NCI-H460 (cell line): ENCODE measurements at regions not wholly inside any gene's neighbourhood (a gene's known extent, or its start where the extent isn't known, plus 50 kb on each side); places are given as distances from the start of the nearest gene placed in this dataset.

Experiments used
- DNase-seq: peaks from one replicate; pipeline ENCODE4 v3.0.0-alpha.2; 2016; ENCODE audit warnings: low read depth; ENCODE audit errors: extremely low read depth

DNA sequence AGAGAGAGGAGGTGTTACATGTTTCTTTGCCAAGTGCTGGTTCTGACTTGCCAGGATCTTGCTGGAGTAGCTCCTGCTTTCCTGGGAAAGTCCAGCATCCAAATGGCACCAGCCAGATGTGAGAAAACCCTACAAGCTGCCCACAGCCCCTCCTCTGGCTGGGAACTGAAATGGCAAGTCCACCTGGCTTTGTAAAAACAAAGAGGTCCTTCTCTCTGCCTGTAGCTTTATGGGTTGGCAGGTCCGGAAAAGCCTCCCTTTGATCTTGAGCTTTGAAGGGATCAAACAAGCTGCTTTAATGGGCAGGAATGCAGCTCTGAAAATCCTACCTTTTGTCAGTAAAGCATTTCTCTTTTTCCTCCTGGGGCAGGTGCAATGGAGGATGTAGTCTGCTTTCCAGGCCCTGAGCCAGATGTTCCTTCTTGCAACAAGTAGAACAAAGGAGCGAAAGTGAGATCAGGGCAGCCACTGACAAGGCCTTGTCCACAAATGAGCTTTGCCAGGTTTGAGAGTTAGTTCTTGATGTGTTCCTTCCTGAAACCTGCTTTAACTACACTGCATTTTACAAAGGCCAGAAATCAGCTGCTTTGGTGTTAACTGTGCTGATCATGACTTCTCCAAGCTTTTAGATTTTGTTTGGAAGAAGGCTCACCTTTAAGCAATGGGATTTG, 456.7 kb downstream of the ZNF608 start:
- DNase-seq = no peak

DNA sequence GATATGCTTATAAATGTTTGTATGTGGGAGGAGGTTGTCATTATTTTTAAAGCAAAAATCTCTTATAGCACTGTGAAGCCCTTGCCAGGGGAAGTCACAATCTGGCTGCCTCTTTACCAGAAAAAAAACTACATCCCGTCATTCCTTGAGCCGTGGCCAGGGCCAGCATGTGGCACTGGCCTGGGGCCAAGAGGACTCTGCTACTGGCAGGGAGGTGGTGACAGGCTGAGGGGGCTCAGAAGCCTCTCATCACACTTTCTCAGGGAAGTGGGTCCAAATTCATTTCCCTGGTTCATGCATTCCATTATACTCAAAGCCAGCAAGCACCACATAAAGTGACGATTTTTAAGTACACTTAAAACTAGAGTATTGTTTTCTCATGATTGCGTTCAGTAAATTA, 457.3 kb downstream of the ZNF608 start:
- DNase-seq = no peak

- no peak for DNase-seq
Observed at GRCh38 chr5:124287813-124288212, 458.6 kb downstream of the ZNF608 start.

DNA sequence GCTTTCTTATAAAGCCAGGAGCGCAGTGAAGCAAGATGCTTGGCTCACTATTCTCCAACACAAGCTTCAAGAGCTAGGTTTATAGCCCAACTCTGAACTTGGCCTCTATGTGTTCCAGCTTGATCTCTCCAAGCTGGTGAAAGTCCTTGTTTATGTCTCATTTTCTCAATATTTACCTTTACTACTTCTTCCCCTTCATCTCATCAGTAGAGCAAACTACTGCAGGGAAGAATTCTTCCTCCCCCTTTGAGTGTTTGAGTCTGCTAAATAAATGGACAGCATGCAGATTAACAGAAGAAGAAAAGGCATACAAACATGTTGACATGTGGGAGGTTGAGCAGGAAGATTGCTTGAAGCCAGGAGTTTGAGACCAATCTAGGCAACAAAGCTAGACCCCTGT, 460.7 kb downstream of the ZNF608 start:
- DNase-seq = no peak

DNA sequence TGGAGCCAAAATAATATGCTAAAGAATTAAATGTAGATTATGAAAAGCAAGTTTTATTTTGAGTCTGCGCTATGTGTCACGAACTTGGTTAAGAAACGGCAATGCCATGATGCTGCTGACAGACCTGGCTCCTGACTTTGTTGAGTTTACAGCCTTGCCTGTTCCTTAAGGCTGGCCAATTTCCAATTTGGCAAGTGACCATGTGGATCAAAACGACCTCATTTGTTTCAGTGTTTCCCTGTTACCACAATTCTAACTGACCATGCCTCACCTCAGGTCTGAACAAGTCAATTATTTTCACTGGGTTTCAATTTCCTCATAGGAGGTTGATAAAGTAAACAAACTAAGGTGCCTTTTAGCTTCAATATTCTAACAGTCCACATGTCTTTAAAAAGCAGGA, 461.4 kb downstream of the ZNF608 start:
- no peak for DNase-seq

GRCh38 chr5:124283031-124283430, 463.4 kb downstream of the ZNF608 start:
- no peak for DNase-seq

DNA sequence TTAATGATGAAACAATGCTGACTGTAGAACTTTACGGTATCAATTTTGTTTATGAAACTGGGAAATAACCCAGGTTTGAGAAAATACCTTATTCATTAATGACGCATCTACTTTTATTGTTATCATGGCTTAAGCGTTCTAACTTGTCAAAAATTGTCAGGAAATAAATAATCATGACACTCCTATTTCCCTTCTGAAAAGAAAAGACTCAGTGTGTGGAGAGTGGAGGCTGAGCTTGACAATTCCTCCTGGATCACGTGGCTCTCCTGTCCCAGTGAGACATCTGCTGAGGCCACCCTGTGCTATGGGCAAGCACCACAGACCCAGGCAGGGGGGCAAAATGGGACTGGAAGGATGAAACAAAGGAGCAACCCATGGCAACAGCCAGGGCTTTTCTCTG, 466.4 kb downstream of the ZNF608 start:
- no peak for DNase-seq

- DNase-seq = no peak
Observed at GRCh38 chr5:124279146-124279876, 467.1 kb downstream of the ZNF608 start.

- no peak for DNase-seq
Observed at GRCh38 chr5:124278636-124279035, 467.8 kb downstream of the ZNF608 start.

DNA sequence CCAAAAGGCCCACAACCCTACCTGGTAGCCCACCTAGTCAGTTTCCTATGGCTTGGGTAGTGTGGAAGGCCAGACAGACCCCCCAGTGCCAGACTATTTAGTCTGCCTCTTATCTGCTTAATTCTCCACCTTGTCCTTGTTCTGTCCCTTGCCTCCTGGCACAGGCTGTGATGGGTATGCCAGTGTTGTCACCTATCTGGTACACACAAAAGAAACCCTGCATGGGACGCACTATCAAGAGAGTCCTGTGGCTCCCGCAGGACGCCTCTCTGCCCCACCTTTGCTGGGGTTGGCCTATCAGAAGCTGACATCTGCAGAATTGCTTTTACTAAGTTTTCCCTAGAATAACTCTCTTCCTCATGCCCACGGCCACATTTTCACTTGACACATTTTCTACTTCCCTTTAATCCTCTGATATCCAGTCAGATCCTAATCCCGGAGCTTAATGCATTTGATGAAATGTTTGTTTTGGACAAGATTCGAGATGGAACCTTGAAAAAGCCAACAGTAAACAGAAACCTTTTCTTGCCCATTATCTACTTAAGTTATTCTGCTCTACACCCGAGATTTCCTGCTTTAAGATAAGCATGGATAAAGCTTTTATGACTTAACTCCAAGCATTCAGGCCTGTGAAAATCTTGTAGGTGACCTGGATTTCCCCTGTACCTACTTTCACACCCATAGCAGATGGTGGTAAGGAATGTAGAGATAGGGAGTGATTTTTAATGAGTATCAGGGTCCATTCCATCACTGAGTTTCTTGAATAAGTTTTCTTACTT, 468.5 kb downstream of the ZNF608 start:
- DNase-seq = no peak

GRCh38 chr5:124276166-124276565, 470.3 kb downstream of the ZNF608 start:
- no peak for DNase-seq

DNA sequence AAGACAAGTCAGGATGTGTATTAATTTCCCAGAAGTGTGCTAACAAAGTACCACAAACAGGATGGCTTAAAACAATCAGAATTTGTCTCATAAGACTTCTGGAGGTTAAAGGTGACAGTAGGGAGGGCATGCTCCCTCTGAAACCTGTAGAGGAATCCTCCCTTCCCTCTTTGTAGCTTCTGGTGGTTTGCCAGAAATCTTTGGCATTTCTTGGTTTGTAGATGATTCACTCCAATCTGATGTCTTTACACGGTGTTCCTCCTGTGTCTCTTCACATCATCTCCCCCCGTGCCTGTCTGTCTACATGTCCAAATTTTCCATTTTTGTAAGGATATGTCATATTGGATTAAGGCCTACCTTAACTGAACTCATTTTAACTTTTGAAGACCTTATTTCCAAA, 471.5 kb downstream of the ZNF608 start:
- no peak for DNase-seq

DNA sequence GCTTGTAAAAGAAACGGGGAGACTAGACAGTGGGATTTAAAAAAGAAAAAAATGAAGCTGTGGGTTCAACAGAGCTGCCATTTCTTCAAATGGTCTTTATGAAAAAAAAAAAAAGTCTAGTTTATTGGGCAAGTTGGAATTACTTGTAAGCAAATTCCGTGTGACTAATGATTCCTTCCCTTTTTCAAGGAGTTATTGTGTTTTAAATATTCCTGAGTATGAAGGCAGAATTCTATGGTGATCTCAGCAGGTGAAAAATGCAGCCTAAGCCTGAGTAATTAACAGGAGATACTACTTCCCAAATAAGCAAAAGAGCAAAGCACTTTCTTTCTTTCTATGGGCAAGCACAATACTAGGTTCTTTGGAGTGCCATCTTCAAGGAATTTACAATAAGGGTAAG, 481.9 kb downstream of the ZNF608 start:
- DNase-seq = no peak

GRCh38 chr5:124263680-124264491, 482.6 kb downstream of the ZNF608 start:
- no peak for DNase-seq

- no peak for DNase-seq
Observed at GRCh38 chr5:124262991-124263571, 483.4 kb downstream of the ZNF608 start.

DNA sequence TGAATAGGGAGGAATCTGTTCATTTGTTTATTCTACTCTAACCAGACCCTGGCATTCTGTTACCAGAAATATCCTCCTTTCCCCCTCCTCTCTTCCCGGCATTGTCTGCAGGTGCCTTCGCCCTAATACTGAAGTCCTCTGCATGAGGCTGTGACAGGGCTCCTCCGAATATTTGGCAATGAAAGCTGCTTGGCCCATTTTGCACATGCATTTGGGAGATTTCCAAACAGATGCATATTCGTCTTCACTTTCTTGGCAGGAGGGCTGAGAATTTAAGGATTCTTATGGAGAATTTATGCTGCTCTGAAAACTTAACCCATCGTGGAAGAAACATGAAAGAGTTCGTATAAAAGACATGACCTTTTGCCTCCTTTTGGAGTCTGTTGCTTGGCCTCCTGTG, 484.0 kb downstream of the ZNF608 start:
- no peak for DNase-seq

DNA sequence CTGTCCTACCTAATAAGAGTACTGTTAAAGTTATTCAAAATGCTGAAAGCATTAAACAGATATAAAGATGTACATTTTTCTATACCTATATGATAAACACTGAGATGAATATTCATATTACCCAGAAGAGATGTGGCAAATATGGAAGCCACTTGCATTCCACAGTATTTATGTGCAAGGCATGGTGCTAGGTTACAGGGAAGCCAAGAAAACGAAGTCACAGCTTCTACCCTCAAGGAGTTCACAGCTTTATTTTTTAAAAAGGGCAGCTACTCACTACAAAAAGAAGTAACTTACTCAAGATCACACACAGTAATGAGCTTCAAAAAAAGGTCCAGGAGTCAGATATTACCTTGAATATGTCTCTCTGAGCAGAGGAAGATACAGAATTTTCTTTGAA, 484.6 kb downstream of the ZNF608 start:
- DNase-seq = no peak

- no peak for DNase-seq
Observed at GRCh38 chr5:124260921-124261515, 485.4 kb downstream of the ZNF608 start.

DNA sequence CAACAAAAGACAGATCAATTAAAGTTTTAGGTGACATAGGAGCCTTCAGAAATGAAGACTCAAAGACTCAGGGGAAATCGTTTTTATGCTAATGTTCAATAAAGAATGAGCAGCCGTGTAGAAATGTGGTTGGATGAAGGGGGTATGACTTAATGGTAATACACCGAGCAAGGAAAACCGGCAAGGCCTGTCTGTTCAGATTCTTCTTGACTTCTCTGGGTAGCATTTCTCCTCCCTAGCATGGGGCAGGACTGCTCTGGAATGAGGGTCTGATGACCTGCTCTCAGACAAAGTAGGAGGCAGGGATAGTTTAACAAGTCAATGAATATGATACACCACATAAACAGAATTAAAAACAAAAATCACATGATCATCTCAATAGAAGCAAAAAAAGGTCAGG, 487.4 kb downstream of the ZNF608 start:
- no peak for DNase-seq

GRCh38 chr5:124257048-124257447, 489.4 kb downstream of the ZNF608 start:
- no peak for DNase-seq
